PC-3 (cell line): ENCODE measurements at regions not wholly inside any gene's neighbourhood (a gene's known extent, or its start where the extent isn't known, plus 50 kb on each side); places are given as distances from the start of the nearest gene placed in this dataset.

Experiments used
- CTCF ChIP-seq: fragments of 300-600 bp; sonication (generic); conservative IDR thresholded peaks from 2 replicates; pipeline ENCODE4 v1.5.1; 2017; ENCODE audit warnings: antibody characterized with exemption, low read depth, mild to moderate bottlenecking, low read length
- EZH2 ChIP-seq: fragments of 300-600 bp; sonication (generic); IDR thresholded peaks from one replicate; pipeline ENCODE4 v1.6.1; 2017; ENCODE audit warnings: antibody characterized with exemption, mild to moderate bottlenecking, low read length; ENCODE audit not compliant: unreplicated experiment

DNA sequence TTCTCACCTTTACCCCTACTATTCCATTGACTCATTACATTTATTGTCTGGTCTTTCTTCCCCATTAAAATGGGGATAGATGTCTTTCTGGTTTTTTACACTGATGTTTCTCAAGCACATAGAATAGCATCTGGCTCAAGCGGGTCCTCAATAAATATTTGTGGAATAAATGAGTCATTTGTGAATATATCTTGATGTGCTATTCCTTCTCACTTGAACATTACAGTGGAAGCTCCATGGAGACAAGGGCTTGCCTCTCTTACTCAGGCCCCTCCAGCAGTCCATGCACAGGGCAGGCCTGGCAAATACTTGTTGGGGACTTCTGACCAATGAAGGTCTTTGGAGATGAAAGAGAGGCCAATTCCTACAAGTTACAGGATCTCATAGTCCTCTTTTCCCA is 151.7 kb upstream of the TAS2R1 start:
- TF ChIP-seq EZH2 (no peak), CTCF (no peak)
